Endodermal cell (in vitro differentiated cells): ENCODE measurements at regions not wholly inside any gene's neighbourhood (a gene's known extent, or its start where the extent isn't known, plus 50 kb on each side); places are given as distances from the start of the nearest gene placed in this dataset.

Experiments used
- DNase-seq: peaks from one replicate; pipeline ENCODE4 v3.0.0-alpha.2; 2017
- H3K27ac ChIP-seq: 2 replicates; pipeline ENCODE4 v1.5.1; 2013; ENCODE audit warnings: mild to moderate bottlenecking, low read depth, low read length, moderate library complexity
- H3K27me3 ChIP-seq: 2 replicates; pipeline ENCODE4 v1.6.1; 2013; ENCODE audit warnings: mild to moderate bottlenecking, low read length, moderate library complexity; ENCODE audit not compliant: insufficient read depth, control insufficient read depth, poor library complexity, severe bottlenecking
- H3K36me3 ChIP-seq: 2 replicates; pipeline ENCODE4 v1.7.0; 2013; ENCODE audit warnings: mild to moderate bottlenecking, low read length, moderate library complexity; ENCODE audit not compliant: control insufficient read depth, insufficient read depth
- H3K4me1 ChIP-seq: one replicate; pipeline ENCODE4 v1.7.0; 2013; ENCODE audit warnings: low read length; ENCODE audit not compliant: control insufficient read depth, insufficient read depth
- H3K4me3 ChIP-seq: 2 replicates; pipeline ENCODE4 v1.5.1; 2013; ENCODE audit warnings: mild to moderate bottlenecking, low read length, moderate library complexity
- H3K9ac ChIP-seq: 2 replicates; pipeline ENCODE4 v1.6.1; 2013; ENCODE audit warnings: mild to moderate bottlenecking, low read length, moderate library complexity; ENCODE audit not compliant: poor library complexity, severe bottlenecking; ENCODE audit errors: extremely low read depth
- H3K9me3 ChIP-seq: 2 replicates; pipeline ENCODE4 v1.6.1; 2013; ENCODE audit warnings: mild to moderate bottlenecking, low read length, moderate library complexity; ENCODE audit not compliant: control insufficient read depth
- H3K27ac Mint-ChIP-seq: 2 replicates; pipeline ENCODE4 v1.8.0; 2020; ENCODE audit warnings: mixed read lengths
- H3K27me3 Mint-ChIP-seq: 2 replicates; pipeline ENCODE4 v1.8.0; 2021; ENCODE audit warnings: mild to moderate bottlenecking, mixed read lengths; ENCODE audit not compliant: insufficient read depth
- H3K36me3 Mint-ChIP-seq: 2 replicates; pipeline ENCODE4 v1.8.0; 2020; ENCODE audit warnings: low read depth, mixed read lengths
- H3K4me1 Mint-ChIP-seq: 2 replicates; pipeline ENCODE4 v1.8.0; 2020; ENCODE audit warnings: mixed read lengths
- H3K4me3 Mint-ChIP-seq: 2 replicates; pipeline ENCODE4 v1.8.0; 2020; ENCODE audit warnings: mild to moderate bottlenecking, moderate library complexity, mixed read lengths
- H3K9me3 Mint-ChIP-seq: 2 replicates; pipeline ENCODE4 v1.8.0; 2020; ENCODE audit warnings: mild to moderate bottlenecking, mixed read lengths
- CTCF ChIP-seq: fragments of 200-600 bp; sonication (generic); conservative IDR thresholded peaks from 2 replicates; pipeline ENCODE4 v1.5.0; 2021; ENCODE audit warnings: antibody characterized with exemption, mild to moderate bottlenecking
- WGBS, 2 experiments: methylation state at CpG; one replicate each; pipeline versions ENCODE4 v1.1.5 to v1.1.7; 2013; ENCODE audit warnings: missing lambda C conversion rate in 2 of 2, mixed read lengths in 1 of 2; ENCODE audit not compliant: insufficient coverage in 1 of 2, insufficient read length in 1 of 2; 5-methylcytosine and 5-hydroxymethylcytosine counted together

GRCh38 chr12:84542289-84542688, 370.3 kb downstream of the SLC6A15 start:
- no peak for DNase-seq
- no peaks in the 10 kb centered on the region for H3K36me3 Mint-ChIP-seq
- H3K27ac Mint-ChIP-seq, result no peak overlapping the region
- H3K4me3 Mint-ChIP-seq, result no peak overlapping the region
- no peak for TF ChIP-seq CTCF
- H3K9me3 Mint-ChIP-seq, result no peaks in the 10 kb centered on the region
- Histone ChIP-seq H3K4me1 (no peaks in the 10 kb centered on the region), H3K4me3 (no peak overlapping the region), H3K9me3 (no peaks in the 10 kb centered on the region), H3K36me3 (no peaks in the 10 kb centered on the region), H3K27ac (no peak overlapping the region), H3K9ac (no peak overlapping the region), H3K27me3 (no peaks in the 10 kb centered on the region)
- no peaks in the 10 kb centered on the region for H3K27me3 Mint-ChIP-seq
- no peaks in the 10 kb centered on the region for H3K4me1 Mint-ChIP-seq

GRCh38 chr12:84537666-84538065, 374.9 kb downstream of the SLC6A15 start:
- TF ChIP-seq CTCF, result no peak
- Histone ChIP-seq H3K4me3 (no peak overlapping the region), H3K36me3 (no peaks in the 10 kb centered on the region), H3K4me1 (no peaks in the 10 kb centered on the region), H3K27me3 (no peaks in the 10 kb centered on the region), H3K27ac (no peak overlapping the region), H3K9ac (no peak overlapping the region), H3K9me3 (no peaks in the 10 kb centered on the region)
- H3K36me3 Mint-ChIP-seq, result no peaks in the 10 kb centered on the region
- no peak overlapping the region for H3K4me3 Mint-ChIP-seq
- no peaks in the 10 kb centered on the region for H3K27me3 Mint-ChIP-seq
- H3K27ac Mint-ChIP-seq, result no peak overlapping the region
- no peaks in the 10 kb centered on the region for H3K4me1 Mint-ChIP-seq
- no peaks in the 10 kb centered on the region for H3K9me3 Mint-ChIP-seq
- 71% methylated on average over 1 of the region's 1 CpG; no CpG with 5 or more reads in 1 of the 2 experiments for WGBS, 2 experiments
- DNase-seq, result no peak

GRCh38 chr12:84512751-84513150, 399.8 kb downstream of the SLC6A15 start:
- H3K9me3 Mint-ChIP-seq, result no peaks in the 10 kb centered on the region

More at GRCh38 chr12:84512751-84513150, 399.8 kb downstream of the SLC6A15 start:
- WGBS, 2 experiments, result 95 to 100% methylated on average over 1 to 2 of the region's 2 CpGs
- DNase-seq, result no peak
- Mint-ChIP-seq H3K27me3 (no peaks in the 10 kb centered on the region), H3K36me3 (no peaks in the 10 kb centered on the region), H3K27ac (no peak overlapping the region), H3K4me1 (peaks cover 2% of the 10 kb centered on the region), H3K4me3 (no peak overlapping the region)
- H3K4me3 ChIP-seq, result no peak overlapping the region
- no peaks in the 10 kb centered on the region for H3K36me3 ChIP-seq
- no peak overlapping the region for H3K9ac ChIP-seq
- no peaks in the 10 kb centered on the region for H3K9me3 ChIP-seq
- H3K27ac ChIP-seq, result no peak overlapping the region
- H3K27me3 ChIP-seq, result no peaks in the 10 kb centered on the region
- no peaks in the 10 kb centered on the region for H3K4me1 ChIP-seq
- no peak for TF ChIP-seq CTCF
